ENCODE measurements at regions not wholly inside any gene's neighbourhood (a gene's known extent, or its start where the extent isn't known, plus 50 kb on each side); places are given as distances from the start of the nearest gene placed in this dataset.

DNA sequence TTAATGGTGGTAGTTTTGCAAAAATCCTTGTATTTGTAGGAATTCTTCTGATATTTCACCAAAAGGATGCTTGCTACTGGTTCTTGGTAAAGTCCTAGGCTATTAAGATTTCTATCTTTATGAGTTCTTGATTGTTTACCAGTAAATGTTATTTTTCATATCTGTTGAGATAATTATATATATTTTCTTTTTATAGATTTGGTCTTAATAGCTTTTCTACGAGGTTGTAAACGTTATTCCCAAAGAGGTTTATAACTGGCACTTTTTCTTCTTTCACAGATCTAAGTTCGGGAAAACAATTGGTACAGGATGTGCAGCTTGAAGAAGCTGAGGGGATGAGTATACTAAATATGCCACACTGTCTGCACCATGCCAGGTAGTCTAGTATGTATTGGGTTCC, 55.1 kb upstream of the HBS1L start:
- TF ChIP-seq POLR2AphosphoS5 (IDR thresholded peaks at IDR 0.05; ENCODE audit: low read depth, low read length), result no peak
- TF ChIP-seq TAF1 (IDR thresholded peaks at IDR 0.05; ENCODE audit: low read depth, low read length), result no peak
- TF ChIP-seq POLR2A (IDR thresholded peaks at IDR 0.05; ENCODE audit: low read depth, low read length), result no peak

Measured in GM12891 (cell line).